HEK293 (cell line): ENCODE measurements at regions not wholly inside any gene's neighbourhood (a gene's known extent, or its start where the extent isn't known, plus 50 kb on each side); places are given as distances from the start of the nearest gene placed in this dataset.

Source experiments
- CTCF ChIA-PET: fragments of 350-600 bp; formaldehyde crosslinking; extraction: SDS; loops from one replicate; lab custom pipeline; 2021; ENCODE audit warnings: antibody characterized with exemption; lab: Yijun Ruan, JAX
- POLR2A ChIA-PET: fragments of 300-600 bp; formaldehyde crosslinking; extraction: SDS; loops from one replicate; lab custom pipeline; 2020; ENCODE audit warnings: antibody characterized with exemption, inconsistent platforms; lab: Yijun Ruan, JAX
- H3K27ac ChIP-seq: fragments of 200-500 bp; sonication (Bioruptor generic); 2 replicates; pipeline ENCODE4 v1.5.1; 2014; ENCODE audit warnings: low read depth, low read length, control low read depth, inconsistent platforms; ENCODE audit errors: extremely low read depth
- H3K36me3 ChIP-seq, 2 experiments: fragments of 200-500 bp in 1 of 2; sonication (Bioruptor generic) in 1 of 2; 1 replicate in 1 of 2; 2 replicates in 1 of 2; pipeline ENCODE4 v1.5.1; 2014 to 2017; ENCODE audit warnings: inconsistent platforms in 2 of 2, low read length in 2 of 2; ENCODE audit not compliant: control insufficient read depth in 2 of 2, insufficient read depth in 1 of 2
- H3K4me1 ChIP-seq: fragments of 200-500 bp; sonication (Bioruptor generic); 2 replicates; pipeline ENCODE4 v1.5.1; 2014; ENCODE audit warnings: mild to moderate bottlenecking, low read length, inconsistent platforms; ENCODE audit not compliant: control insufficient read depth, insufficient read depth
- H3K4me3 ChIP-seq: 2 replicates; pipeline ENCODE4 v1.5.1; 2011; ENCODE audit warnings: low read depth, mild to moderate bottlenecking, control low read depth, low read length, moderate library complexity
- H3K9me3 ChIP-seq: fragments of 200-500 bp; sonication (Bioruptor generic); 2 replicates; pipeline ENCODE4 v1.5.1; 2014; ENCODE audit warnings: low read depth, low read length, inconsistent platforms; ENCODE audit not compliant: control insufficient read depth, insufficient read depth
- IKZF3 ChIP-seq: fragments of 450-650 bp; IDR thresholded peaks from 2 replicates; pipeline ENCODE4 v1.5.0; 2018; ENCODE audit warnings: missing biosample characterization, mild to moderate bottlenecking, missing genetic modification characterization, moderate library complexity
- KLF10 ChIP-seq: fragments of 450-650 bp; IDR thresholded peaks from 2 replicates; pipeline ENCODE4 v1.5.1; 2018; ENCODE audit warnings: missing biosample characterization, mild to moderate bottlenecking, missing genetic modification characterization
- OSR2 ChIP-seq: fragments of 450-650 bp; formaldehyde crosslinking; IDR thresholded peaks from 2 replicates; pipeline ENCODE4 v1.5.1; 2016; ENCODE audit warnings: missing biosample characterization, missing genetic modification characterization
- ZBTB7A ChIP-seq: fragments of 450-650 bp; formaldehyde crosslinking; IDR thresholded peaks from 2 replicates; pipeline ENCODE4 v1.5.1; 2016; ENCODE audit warnings: low read depth, missing biosample characterization, missing genetic modification characterization
- ZEB2 ChIP-seq: fragments of 450-650 bp; formaldehyde crosslinking; IDR thresholded peaks from 2 replicates; pipeline ENCODE4 v1.5.1; 2016; ENCODE audit warnings: missing biosample characterization, missing genetic modification characterization
- ZNF24 ChIP-seq: fragments of 450-650 bp; formaldehyde crosslinking; IDR thresholded peaks from 2 replicates; pipeline ENCODE4 v1.5.1; 2016; ENCODE audit warnings: missing biosample characterization, missing genetic modification characterization
- ZNF626 ChIP-seq: fragments of 450-650 bp; sonication (Bioruptor Pico); formaldehyde crosslinking; IDR thresholded peaks from 2 replicates; pipeline ENCODE4 v1.5.1; 2018; ENCODE audit warnings: missing biosample characterization, missing genetic modification characterization, inconsistent platforms
- ZNF658 ChIP-seq: fragments of 450-650 bp; formaldehyde crosslinking; IDR thresholded peaks from 2 replicates; pipeline ENCODE4; 2016; ENCODE audit warnings: missing biosample characterization, missing genetic modification characterization
- ZSCAN23 ChIP-seq: fragments of 450-650 bp; formaldehyde crosslinking; IDR thresholded peaks from 2 replicates; pipeline ENCODE4 v1.5.1; 2016; ENCODE audit warnings: missing biosample characterization, missing genetic modification characterization
- TF ChIP-seq, protein P1 (sequence below): fragments of 450-650 bp; formaldehyde crosslinking; IDR thresholded peaks from 2 replicates; pipeline ENCODE4 v1.5.1; 2016; ENCODE audit warnings: missing biosample characterization, missing genetic modification characterization
- TF ChIP-seq, protein P2 (sequence below): fragments of 450-650 bp; formaldehyde crosslinking; optimal IDR thresholded peaks from 2 replicates; pipeline ENCODE3; 2016; ENCODE audit warnings: missing biosample characterization, mild to moderate bottlenecking, missing genetic modification characterization
- TF ChIP-seq, protein P3 (sequence below): fragments of 450-650 bp; formaldehyde crosslinking; conservative IDR thresholded peaks from 2 replicates; pipeline ENCODE4 v1.5.1; 2016; ENCODE audit warnings: low read depth, missing biosample characterization, missing genetic modification characterization
- TF ChIP-seq, protein P4 (sequence below): fragments of 450-650 bp; formaldehyde crosslinking; IDR thresholded peaks from 2 replicates; pipeline ENCODE4 v1.5.1; 2016; ENCODE audit warnings: missing biosample characterization, missing genetic modification characterization, borderline replicate concordance

DNA sequence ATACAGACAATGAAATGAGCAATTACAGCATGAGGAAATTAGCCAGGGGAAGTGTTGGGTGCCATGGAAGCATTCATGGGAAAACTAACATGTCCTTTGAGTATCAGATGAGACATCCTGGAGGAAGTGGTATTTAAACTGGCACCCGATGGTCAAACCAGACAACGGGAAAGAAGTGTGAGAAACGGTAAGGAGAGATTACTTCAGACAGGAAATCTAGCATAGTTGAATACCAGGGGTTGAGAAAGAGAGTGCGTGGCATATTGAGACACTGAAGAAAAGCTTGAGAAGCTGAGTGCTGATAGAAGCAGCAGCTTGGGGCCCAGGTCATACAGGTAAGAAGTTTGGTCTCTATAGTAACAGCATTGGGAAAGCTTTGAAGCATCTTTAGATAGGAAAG lies 175.3 kb downstream of the C11orf87 start (continued):
- TF ChIP-seq, protein P1, sequence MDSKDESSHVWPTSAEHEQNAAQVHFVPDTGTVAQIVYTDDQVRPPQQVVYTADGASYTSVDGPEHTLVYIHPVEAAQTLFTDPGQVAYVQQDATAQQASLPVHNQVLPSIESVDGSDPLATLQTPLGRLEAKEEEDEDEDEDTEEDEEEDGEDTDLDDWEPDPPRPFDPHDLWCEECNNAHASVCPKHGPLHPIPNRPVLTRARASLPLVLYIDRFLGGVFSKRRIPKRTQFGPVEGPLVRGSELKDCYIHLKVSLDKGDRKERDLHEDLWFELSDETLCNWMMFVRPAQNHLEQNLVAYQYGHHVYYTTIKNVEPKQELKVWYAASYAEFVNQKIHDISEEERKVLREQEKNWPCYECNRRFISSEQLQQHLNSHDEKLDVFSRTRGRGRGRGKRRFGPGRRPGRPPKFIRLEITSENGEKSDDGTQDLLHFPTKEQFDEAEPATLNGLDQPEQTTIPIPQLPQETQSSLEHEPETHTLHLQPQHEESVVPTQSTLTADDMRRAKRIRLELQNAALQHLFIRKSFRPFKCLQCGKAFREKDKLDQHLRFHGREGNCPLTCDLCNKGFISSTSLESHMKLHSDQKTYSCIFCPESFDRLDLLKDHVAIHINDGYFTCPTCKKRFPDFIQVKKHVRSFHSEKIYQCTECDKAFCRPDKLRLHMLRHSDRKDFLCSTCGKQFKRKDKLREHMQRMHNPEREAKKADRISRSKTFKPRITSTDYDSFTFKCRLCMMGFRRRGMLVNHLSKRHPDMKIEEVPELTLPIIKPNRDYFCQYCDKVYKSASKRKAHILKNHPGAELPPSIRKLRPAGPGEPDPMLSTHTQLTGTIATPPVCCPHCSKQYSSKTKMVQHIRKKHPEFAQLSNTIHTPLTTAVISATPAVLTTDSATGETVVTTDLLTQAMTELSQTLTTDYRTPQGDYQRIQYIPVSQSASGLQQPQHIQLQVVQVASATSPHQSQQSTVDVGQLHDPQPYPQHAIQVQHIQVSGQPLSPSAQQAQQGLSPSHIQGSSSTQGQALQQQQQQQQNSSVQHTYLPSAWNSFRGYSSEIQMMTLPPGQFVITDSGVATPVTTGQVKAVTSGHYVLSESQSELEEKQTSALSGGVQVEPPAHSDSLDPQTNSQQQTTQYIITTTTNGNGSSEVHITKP (tag by site-specific recombination), result no peak
- TF ChIP-seq OSR2 (tag by site-specific recombination), result no peak
- no peak for TF ChIP-seq IKZF3 (tag by site-specific recombination)
- no peak for TF ChIP-seq ZSCAN23 (tag by site-specific recombination)
- no peak for TF ChIP-seq ZNF658 (tag by site-specific recombination)
- TF ChIP-seq, protein P2, sequence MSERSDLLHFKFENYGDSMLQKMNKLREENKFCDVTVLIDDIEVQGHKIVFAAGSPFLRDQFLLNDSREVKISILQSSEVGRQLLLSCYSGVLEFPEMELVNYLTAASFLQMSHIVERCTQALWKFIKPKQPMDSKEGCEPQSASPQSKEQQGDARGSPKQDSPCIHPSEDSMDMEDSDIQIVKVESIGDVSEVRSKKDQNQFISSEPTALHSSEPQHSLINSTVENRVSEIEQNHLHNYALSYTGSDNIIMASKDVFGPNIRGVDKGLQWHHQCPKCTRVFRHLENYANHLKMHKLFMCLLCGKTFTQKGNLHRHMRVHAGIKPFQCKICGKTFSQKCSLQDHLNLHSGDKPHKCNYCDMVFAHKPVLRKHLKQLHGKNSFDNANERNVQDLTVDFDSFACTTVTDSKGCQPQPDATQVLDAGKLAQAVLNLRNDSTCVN (tag by site-specific recombination), result no peak
- TF ChIP-seq, all 188 proteins: peak for 0

DNA sequence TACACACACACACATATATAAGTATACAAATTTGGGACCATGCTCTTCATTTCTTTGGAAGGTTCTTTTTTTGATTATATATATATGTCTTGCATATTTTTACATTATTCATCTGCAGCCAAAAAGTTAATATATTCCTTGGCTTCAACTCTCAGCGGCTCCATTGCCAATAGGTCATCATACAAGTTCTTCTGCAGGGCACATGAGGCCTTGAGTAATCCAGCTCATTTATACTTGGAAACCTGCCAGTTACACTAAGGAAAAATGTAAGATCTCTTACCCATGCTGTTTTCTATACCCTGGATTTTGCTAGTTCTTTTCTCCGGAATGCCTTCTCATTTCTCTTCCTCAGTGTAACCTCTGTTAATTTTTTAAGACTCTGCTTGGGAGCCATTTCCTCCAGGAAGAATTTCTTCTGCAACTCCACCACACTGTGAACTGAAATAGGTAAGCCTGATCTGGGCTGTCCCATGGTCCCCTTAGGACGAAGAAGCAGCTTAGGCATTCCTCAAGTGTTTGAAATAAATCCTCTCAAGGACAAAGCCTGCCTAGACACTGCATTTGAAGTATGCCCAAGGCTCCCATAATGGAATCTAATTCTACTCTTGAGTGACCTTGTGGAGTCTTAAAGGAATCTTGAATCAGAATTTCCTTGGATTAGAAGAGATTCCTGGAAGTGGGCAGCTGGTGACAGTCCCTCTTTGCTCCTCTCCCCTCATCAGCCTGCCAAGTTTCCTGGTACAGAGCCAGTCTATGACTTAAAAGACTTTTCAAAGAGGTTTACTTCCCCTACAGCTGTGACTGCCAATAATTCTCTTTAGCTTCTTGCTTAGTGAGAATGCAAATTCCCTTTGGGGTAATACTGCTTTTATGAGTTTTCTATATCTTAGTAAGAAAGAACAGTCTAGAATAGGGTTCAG lies 182.8 kb downstream of the C11orf87 start:
- Histone ChIP-seq H3K9me3 (no peaks in the 10 kb centered on the region), H3K4me3 (no peak overlapping the region), H3K36me3 (no peaks in the 10 kb centered on the region), H3K27ac (no peak overlapping the region), H3K4me1 (no peaks in the 10 kb centered on the region)
- TF ChIP-seq, protein P3, sequence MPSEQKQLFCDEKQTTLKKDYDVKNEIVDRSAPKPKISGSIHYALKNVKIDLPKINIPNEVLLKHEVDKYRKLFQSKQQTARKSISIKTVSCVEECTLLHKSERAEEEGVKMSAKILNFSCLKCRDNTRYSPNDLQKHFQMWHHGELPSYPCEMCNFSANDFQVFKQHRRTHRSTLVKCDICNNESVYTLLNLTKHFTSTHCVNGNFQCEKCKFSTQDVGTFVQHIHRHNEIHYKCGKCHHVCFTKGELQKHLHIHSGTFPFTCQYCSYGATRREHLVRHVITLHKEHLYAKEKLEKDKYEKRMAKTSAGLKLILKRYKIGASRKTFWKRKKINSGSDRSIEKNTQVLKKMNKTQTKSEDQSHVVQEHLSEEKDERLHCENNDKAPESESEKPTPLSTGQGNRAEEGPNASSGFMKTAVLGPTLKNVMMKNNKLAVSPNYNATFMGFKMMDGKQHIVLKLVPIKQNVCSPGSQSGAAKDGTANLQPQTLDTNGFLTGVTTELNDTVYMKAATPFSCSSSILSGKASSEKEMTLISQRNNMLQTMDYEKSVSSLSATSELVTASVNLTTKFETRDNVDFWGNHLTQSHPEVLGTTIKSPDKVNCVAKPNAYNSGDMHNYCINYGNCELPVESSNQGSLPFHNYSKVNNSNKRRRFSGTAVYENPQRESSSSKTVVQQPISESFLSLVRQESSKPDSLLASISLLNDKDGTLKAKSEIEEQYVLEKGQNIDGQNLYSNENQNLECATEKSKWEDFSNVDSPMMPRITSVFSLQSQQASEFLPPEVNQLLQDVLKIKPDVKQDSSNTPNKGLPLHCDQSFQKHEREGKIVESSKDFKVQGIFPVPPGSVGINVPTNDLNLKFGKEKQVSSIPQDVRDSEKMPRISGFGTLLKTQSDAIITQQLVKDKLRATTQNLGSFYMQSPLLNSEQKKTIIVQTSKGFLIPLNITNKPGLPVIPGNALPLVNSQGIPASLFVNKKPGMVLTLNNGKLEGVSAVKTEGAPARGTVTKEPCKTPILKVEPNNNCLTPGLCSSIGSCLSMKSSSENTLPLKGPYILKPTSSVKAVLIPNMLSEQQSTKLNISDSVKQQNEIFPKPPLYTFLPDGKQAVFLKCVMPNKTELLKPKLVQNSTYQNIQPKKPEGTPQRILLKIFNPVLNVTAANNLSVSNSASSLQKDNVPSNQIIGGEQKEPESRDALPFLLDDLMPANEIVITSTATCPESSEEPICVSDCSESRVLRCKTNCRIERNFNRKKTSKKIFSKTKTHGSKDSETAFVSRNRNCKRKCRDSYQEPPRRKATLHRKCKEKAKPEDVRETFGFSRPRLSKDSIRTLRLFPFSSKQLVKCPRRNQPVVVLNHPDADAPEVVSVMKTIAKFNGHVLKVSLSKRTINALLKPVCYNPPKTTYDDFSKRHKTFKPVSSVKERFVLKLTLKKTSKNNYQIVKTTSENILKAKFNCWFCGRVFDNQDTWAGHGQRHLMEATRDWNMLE (tag by site-specific recombination), result no peak
- TF ChIP-seq KLF10 (tag by site-specific recombination), result no peak
- TF ChIP-seq, protein P4, sequence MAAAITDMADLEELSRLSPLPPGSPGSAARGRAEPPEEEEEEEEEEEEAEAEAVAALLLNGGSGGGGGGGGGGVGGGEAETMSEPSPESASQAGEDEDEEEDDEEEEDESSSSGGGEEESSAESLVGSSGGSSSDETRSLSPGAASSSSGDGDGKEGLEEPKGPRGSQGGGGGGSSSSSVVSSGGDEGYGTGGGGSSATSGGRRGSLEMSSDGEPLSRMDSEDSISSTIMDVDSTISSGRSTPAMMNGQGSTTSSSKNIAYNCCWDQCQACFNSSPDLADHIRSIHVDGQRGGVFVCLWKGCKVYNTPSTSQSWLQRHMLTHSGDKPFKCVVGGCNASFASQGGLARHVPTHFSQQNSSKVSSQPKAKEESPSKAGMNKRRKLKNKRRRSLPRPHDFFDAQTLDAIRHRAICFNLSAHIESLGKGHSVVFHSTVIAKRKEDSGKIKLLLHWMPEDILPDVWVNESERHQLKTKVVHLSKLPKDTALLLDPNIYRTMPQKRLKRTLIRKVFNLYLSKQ (tag by site-specific recombination), result no peak
- no peak for TF ChIP-seq ZNF24 (tag by site-specific recombination)
- TF ChIP-seq OSR2 (tag by site-specific recombination), result no peak
- no peak for TF ChIP-seq ZNF626
- no peak for TF ChIP-seq ZBTB7A (tag by site-specific recombination)
- TF ChIP-seq ZEB2, result no peak
- POLR2A ChIA-PET, result no interaction called here
- CTCF ChIA-PET, result no interaction called here
